HG03342 (cell line): ENCODE measurements at regions not wholly inside any gene's neighbourhood (a gene's known extent, or its start where the extent isn't known, plus 50 kb on each side); places are given as distances from the start of the nearest gene placed in this dataset.
"Not testable (repeated sequence)": the region's sequence is repeated elsewhere in the genome, so short reads cannot be mapped to it uniquely, and the experiment has no call there.

Source experiments
- ATAC-seq: cut with Tn5 transposase; IDR thresholded peaks from one replicate; pipeline ENCODE4 v1.9.1; 2021; ENCODE audit warnings: mild to moderate bottlenecking, moderate library complexity; ENCODE audit not compliant: unreplicated experiment

DNA sequence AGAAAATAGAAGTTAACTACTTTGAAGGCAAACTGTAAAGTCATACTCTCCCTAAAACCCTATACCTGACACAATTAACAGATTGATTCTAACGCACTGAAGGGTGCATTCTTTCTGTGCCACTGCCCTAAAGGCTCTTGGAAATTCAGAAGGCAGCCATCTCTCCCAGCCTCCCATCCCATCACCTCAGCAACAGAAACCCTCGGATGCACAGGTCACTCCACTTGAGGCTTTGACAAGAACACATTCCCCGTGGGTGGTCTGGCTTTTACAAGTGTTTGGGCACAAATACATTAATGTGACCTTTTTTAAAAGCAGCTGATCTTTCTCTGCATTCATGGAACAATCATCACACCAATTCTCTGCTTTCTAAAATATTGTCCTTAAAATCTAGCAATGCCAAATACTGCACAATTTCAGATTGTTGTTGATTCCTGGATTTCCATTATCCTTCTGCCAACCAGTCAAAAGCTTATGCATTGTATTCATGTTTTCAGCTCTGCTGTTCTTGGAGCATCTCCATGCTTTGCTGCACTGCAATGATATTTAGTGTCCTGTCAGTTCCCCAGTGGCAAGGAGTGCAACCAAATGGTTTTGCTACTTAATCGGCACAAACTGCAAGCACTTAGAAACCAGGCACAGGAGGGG is 175.6 kb downstream of the TMEM161B start:
- ATAC-seq = no peak

DNA sequence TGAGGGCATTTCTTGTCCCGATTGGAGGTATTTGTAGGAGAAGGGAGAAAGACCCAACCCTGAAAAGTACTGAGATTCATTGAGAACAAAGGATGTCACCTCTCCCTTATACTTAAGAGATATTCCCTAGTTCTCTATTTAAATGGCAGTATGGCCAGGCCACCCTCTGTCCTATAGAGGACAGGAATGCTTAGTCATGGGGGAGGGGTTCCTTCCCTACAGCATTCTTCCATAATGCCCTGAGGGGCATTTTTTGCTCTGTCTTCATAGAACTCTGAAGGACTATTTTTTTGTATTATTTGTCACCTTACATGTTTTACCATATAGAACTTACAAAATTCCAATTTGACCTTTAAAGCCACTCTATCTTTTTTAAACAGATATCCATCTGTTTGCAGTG is 176.3 kb downstream of the TMEM161B start:
- no peak for ATAC-seq

DNA sequence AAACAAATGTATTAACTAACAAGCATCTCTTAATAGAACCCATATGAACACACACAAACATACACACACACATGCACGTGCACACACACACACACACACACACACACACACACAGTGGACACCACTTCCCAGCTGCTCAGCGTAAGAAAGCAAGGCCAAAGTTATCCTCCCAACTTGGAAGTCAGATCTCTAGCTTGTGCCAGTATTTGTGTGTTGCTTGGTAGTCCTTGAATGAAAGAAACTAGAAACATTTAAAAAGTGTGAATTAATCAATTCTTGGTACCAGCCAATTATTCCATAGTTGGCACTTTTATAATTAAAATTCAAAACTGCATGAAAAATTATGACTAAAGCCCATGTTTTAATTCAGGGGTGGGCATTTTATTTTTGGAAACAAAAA is 178.1 kb downstream of the TMEM161B start:
- ATAC-seq = no peak

DNA sequence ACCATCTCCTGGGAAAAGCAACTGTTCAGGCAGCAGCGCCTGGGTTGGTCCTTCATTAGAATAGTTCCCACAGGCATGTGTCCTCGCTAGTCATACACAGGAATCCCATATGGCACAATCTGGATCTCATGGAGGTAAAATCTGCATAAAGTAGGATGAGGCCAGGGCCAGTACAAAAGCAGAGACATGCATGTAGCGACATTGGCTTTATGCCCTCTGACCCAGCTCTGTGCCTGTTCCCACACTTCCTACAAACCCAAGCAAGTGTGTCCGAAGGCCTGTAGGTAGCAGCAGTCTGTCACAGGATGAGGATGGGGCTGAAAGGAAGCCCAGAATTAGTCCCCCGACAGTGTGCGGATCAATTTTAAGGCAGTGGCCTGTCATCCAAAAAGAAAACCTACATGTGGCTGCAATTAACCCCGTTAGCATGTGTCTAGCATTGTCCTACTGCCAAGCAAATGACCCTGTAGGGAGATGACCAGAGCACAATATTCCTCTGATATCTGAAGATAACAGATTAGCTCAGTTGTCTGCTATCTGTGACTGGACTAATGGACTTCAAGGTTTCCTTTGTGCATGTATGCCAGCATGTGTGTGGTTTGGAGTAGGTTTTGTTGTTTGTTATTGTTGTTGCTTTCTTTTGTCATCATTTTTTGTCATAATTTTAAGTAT is 178.8 kb downstream of the TMEM161B start:
- no peak for ATAC-seq

DNA sequence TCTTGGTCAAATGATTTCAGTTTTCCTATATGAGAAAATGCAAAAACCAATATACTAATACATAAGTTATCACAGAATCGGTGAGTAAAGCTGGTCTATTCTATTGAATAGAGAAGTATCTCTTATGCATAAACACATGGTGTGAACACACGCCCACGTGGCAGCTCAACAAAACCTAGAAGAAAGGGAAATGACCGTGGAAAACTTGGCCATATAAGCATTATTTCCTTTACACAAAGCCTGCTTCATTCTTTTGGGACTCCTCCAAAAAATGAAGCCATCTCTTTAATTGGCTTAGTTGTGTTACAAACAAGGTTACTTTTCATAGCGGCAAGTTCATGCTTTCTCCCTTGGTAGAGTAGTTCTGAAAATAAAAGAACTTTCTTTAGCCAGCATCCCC is 183.2 kb downstream of the TMEM161B start:
- no peak for ATAC-seq

DNA sequence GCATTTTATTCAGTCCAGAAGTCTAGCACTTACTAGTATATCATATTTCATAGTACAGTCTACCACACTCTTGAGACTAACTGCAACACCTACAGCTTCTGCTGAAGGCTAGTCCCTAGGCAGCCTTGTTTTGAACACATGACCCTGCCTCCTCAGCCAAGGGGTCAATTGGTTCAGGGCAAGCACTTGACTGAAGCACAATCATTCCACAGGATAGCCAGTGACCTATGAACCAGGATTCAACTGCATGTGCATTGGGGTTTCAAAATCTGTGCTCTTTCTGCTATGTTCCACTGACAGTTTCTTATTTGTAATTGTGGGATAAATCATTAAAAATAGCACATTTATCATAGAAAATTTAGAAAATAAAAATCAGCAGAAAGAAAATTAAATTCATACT is 186.8 kb downstream of the TMEM161B start:
- no peak for ATAC-seq

DNA sequence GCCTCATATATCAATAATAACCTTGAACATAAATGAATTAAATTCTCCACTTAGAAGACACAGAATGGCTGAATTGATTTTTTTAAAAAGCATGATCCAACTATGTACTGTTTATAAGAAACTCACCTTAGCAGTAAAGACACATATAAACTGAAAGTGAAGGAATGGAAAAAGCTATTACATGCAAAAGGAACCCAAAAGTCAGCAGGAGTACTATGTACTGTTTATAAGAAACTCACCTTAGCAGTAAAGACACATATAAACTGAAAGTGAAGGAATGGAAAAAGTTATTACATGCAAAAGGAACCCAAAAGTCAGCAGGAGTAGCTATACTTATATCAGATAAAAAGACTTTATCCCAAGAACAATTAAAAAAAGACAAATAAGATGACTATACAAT is 204.8 kb downstream of the TMEM161B start:
- no peak for ATAC-seq

- ATAC-seq = no peak
Observed at GRCh38 chr5:88060194-88060593, 208.5 kb downstream of the TMEM161B start.

- no peak for ATAC-seq
Observed at GRCh38 chr5:88058625-88059024, 210.0 kb downstream of the TMEM161B start.

- ATAC-seq = not testable (repeated sequence)
Observed at GRCh38 chr5:88052468-88052867, 216.2 kb downstream of the TMEM161B start.

GRCh38 chr5:88051148-88051547 is 217.5 kb downstream of the TMEM161B start:
- ATAC-seq = no peak

- ATAC-seq = no peak
Observed at GRCh38 chr5:88049737-88050136, 218.9 kb downstream of the TMEM161B start.

- no peak for ATAC-seq
Observed at GRCh38 chr5:88049156-88049555, 219.5 kb downstream of the TMEM161B start.

- no peak for ATAC-seq
Observed at GRCh38 chr5:88045931-88046461, 222.6 kb downstream of the TMEM161B start.

GRCh38 chr5:88045165-88045564 is 223.5 kb downstream of the TMEM161B start:
- no peak for ATAC-seq

GRCh38 chr5:88034520-88034919 is 234.1 kb downstream of the TMEM161B start:
- ATAC-seq = no peak

DNA sequence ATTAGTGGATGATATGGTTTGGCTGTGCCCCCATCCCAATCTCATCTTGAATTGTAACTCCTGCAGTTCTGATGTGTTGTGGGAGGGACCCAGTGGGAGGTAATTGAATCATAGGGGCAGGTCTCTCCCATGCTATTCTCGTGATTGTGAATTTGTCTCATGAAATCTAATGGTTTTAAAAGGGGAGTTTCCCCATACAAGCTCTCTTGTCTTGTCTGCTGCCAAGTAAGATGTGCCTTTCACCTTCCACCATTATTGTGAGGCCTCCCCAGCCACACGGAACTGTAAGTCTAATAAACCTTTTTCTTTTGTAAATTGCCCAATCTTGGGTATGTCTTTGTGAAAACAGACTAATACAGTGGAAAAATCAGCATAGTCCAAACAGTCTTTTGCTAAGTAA is 235.5 kb downstream of the TMEM161B start:
- no peak for ATAC-seq

- ATAC-seq = no peak
Observed at GRCh38 chr5:88029011-88029410, 239.6 kb downstream of the TMEM161B start.

GRCh38 chr5:88021141-88021540 is 247.5 kb downstream of the TMEM161B start:
- ATAC-seq = no peak

DNA sequence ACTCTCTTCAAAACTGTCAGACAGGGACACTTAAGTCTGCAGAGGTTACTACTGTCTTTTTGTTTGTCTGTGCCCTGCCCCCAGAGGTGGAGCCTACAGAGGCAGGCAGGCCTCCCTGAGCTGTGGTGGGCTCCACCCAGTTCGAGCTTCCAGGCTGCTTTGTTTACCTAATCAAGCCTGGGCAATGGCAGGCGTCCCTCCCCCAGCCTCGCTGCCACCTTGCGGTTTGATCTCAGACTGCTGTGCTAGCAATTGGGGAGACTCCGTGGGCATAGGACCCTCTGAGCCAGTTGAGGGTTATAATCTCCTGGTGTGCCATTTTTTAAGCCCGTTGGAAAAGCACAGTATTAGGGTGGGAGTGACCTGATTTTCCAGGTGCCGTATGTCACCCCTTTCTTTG is 253.7 kb downstream of the TMEM161B start:
- ATAC-seq = not testable (repeated sequence)

- no peak for ATAC-seq
Observed at GRCh38 chr5:88000877-88001276, 267.8 kb downstream of the TMEM161B start.

DNA sequence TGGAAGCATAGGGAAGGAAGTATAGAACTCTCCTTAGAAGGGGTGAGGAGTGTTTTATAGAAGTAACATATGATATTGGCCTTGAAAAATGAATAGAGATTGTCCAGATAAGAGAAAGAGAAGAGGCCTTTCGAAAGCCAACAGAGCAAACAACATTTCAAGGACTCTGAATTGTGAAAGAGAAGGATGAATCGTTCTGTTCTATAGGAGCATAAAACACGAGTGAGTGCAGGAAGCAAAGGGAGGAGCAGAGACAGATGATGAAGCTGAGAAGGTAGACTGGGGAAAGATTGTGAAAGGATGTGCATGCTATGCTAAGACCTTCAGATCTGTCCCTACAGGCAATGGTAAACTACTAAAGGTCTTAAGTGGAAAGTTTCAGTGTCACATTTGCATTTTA is 271.0 kb downstream of the TMEM161B start:
- ATAC-seq = no peak

- ATAC-seq = no peak
Observed at GRCh38 chr5:87966213-87966612, 302.4 kb downstream of the TMEM161B start.
